T47D (cell line): ENCODE measurements at regions not wholly inside any gene's neighbourhood (a gene's known extent, or its start where the extent isn't known, plus 50 kb on each side); places are given as distances from the start of the nearest gene placed in this dataset.

Experiments
- DNase-seq, 2 experiments: peaks; one replicate each; pipeline versions ENCODE4 v3.0.0 to v3.0.0-alpha.2; 2011 to 2012; ENCODE audit warnings: low read depth in 1 of 2, low spot score in 1 of 2
- JUND ChIP-seq: IDR thresholded peaks from 2 replicates; pipeline ENCODE4 v1.6.1; 2012; ENCODE audit warnings: low read depth
- in situ Hi-C: cut with HindIII; loops from 2 replicates; pipeline ENCODE4 v1.10.0; 2016; ENCODE audit warnings: low sequenced_read_pairs, low pct_unique_long_range_greater_than_20kb

DNA sequence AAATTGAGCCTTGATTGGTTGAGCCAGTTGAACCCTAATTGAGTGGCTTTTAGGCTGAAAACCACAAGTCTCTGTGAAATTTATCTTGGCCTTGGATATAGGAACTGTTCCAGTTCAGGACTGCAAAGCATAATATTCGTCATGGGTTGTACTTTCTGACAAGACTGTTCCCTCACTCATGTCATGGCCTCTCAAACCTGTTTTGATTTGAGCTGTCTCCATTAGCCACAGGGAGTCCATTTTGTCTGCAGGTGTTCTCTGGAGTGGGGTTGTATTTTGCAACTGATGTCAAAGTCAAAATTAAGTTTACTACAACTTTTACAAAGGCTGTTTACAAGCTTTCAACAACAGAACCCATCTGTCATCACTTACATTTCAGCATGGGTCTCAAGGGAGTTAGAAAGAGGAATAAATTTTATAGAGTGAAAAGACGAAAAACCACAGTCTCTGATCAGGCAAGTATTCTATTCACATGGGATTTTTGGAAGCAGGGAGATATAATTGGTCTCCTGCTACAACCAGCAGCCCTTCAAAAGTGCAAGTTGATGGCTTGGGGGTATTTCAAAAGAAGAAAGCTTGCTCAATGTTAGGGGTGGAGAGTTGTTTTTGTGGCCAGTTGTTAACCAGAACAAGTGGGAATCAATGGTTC lies 1716.3 kb downstream of the C4orf33 start:
- no peak for TF ChIP-seq JUND
- no peak for DNase-seq
- in situ Hi-C loops = no loop called here

DNA sequence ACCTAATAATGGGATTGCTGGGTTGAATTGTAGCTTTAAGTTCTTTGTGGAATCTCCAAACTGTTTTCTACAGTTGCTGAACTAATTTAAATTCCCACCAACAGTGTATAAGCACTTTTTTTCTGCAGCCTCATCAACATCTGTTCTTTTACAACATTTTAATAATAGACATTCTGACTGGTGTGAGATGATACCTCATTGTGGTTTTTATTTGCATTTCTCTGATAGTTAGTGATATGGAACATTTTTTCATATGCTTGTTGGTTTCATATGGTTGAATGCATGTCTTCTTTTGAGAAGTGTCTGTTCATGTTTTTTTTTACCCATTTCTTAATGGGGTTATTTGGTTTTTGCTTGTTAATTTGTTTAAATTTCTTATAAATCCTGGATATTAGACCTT lies 1718.9 kb downstream of the C4orf33 start:
- in situ Hi-C loops = no loop called here
- no peak for TF ChIP-seq JUND

DNA sequence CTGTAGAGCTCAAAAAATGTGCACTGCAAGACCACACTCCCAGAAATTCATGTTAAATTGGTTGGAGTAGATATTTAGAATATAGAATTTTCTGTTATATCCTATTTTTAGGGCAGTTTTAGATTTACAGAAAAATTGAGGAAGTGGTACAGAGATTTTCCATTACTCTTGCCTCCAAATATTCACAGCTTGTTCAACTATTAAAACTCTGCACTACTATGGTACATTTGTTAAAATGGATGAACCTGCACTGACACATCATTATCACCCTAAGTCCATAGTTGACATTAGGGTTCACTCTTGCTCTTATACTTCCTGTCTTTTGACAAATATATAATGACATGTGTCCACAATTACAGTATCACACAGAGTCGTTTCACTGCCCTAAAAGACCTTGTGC lies 1724.5 kb downstream of the C4orf33 start:
- TF ChIP-seq JUND = no peak
- in situ Hi-C loops = no loop called here
- DNase-seq = no peak

More for the DNA sequence above, 1718.9 kb downstream of the C4orf33 start:
- DNase-seq = no peak

DNA sequence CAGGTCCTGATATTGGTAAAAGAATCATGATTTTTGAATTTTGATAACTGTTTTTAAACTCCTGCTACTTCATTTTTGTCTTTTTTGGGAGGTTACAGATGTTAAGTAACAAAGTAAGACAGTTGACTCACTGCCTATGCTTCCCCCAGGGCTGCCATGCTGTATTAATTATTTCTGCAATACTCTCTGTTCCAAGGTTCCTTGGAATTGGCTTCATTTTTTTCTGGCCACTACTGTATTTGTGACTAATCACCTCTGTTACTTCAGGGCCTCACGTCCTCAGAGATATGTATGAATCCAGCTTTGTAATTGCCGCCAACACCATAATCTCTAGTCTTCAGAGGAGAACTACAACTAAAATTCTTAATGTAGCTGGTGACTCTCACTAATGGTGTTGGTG lies 1729.3 kb downstream of the C4orf33 start:
- in situ Hi-C loops = no loop called here
- TF ChIP-seq JUND = no peak
- no peak for DNase-seq

DNA sequence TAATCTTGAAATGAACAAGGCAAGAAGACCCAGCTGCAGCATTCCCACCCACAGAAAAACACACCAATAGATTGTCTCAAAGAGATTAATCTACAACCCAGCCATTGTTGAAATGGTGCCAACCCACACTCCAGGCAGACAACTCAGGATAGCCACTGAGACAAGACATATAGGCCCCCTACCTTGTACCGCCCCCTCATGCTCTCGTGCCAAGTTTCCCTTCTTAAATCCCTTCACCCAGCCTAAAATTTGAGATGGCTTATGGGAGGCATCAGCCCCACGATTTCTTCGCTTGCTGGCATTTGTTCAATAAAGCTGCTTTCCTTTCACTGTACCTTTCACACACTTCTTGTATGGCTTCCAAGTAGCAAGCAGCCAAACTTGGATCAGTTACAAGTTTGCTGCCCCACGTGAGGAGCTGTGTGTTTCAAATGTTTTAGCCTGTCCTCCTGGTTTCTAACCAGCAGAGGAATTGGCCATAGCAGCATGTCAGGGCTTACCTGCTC lies 1754.1 kb downstream of the C4orf33 start:
- no peak for TF ChIP-seq JUND
- in situ Hi-C loops = no loop called here
- peak in 1 of 2 experiments; percentile 20 for DNase-seq

DNA sequence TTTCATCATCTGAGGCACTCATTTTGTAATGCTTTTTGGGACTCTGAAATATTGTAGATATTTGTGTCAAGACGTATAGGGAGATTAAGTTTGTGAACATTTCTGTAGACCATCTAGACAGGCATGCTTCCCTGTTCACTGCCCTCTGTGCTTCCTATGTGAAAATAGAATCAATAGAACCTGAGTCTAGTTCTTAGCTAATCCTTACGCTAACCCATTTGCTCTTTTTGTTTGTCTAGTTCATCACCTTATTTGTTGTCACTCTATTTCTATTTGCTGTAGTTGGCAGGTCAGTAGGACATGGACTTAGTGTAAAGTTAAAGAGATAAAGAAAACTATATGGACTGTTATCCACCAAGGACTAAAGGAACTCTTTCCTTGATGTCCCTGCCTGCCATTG lies 1755.2 kb downstream of the C4orf33 start:
- TF ChIP-seq JUND = no peak
- DNase-seq = no peak
- in situ Hi-C loops = no loop called here

DNA sequence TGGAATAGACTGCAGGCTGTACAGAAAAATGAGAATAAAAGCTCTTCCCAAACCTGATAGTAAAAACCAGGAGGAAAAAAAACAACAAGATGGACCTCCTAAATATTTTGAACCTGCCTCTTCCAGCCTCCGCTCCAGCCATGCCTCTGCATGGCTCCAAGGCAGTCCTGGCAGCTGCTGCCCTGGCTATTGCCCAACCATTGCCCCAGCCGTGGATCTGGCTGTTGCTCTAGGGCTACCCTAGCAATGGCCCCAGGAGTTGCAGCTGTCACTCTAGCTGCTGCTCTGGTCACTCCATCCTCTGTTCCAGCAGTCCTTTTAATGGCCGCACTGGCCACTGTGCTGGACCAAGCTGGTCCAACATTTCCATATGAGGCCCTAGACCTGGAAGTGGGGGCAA lies 1756.0 kb downstream of the C4orf33 start:
- in situ Hi-C loops = no loop called here
- DNase-seq = no peak
- no peak for TF ChIP-seq JUND

DNA sequence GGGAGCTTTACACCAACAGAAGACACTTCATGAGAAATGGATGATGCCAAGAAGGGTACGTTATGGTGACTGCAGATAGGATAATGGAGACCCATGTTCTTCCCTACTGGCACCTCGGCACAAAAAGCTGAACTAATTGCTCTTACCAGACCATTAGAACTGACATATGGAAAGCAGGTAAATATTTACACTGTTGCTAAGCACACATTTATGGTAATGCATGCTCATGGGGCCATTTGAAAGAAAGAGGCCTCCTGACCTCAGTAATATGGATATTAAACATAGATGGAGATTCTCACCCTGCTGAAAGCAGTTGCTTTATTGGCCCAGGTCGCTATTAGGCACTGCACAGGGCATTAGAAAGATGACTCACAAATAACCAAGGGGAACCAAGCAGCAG lies 1759.6 kb downstream of the C4orf33 start:
- TF ChIP-seq JUND = no peak
- in situ Hi-C loops = no loop called here
- no peak for DNase-seq

DNA sequence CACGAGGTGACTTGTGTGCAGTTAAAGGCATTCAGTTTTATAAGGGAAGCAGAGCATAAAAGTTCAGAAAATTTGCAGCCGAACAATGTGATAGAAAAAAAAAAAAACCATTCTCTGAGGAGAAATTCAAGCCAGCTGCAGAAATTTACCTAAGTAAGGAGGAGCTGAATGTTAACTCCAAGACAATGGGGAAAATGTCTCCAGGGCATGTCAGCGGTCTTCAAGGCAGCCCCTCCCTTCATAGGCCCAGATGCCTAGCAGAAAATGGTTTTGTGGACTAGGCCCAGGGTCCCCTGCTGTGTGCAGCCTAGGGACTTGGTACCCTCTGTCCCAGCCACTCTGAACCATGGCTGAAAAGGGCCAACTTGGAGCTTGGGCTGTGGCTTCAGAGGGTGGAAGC lies 1764.0 kb downstream of the C4orf33 start:
- DNase-seq = no peak
- in situ Hi-C loops = no loop called here
- no peak for TF ChIP-seq JUND

DNA sequence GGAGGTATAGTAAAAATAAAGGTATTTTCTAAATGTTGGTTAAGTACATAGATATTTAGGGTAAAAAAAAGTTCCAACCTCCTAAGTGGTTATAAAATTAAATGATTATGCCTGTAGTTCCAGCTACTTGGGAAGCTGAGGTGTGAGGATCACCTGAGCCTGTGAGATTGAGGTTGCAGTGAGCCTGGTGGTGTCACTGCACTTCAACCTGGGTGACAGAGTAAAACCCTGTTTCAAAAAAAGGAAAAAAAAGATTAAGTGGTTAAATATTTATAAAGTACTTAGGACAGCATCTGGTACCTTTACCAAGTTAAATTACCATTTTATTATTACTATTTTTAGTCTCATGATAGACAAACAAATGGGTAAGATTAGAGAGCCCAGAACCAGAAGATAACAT lies 1801.0 kb downstream of the C4orf33 start:
- DNase-seq = no peak
- in situ Hi-C loops = no loop called here
- TF ChIP-seq JUND = no peak

DNA sequence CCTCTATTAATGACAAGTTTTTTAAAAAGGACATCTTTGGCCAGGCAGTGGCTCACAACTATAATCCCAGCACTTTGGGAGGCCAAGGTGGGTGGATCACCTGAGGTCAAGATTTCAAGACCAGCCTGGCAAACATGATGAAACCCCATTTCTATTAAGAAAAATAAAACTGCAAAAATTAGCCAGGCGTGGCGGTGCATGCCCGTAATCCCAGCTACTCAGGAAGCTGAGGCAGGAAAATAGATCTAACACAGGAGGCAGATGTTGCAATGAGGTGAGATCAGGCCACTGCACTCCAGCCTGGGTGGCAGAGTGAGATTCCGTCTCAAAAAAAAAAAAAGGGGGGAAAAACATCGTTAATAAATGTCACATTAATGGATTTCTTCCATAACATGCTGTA lies 1805.4 kb downstream of the C4orf33 start:
- in situ Hi-C loops = no loop called here
- DNase-seq = no peak
- no peak for TF ChIP-seq JUND

DNA sequence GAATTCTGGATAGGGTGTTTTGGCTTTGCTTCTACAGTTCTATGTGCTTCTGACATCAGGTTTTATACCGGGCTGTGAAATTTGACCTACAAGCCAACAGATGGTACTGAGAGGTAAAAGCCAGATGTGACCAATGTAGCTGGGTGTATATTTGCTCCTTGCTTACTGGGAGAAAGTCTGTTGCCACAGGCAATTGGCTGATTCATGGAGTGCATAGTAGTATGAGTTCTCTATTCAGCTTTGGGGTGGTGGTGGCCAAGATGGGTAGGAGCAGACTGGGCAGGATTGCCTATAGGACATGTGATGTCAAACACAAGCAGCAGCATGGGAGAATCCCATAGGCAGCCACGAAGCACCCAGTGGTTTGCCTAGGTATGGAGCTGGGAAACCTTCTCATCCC lies 1827.0 kb downstream of the C4orf33 start:
- no peak for DNase-seq
- TF ChIP-seq JUND = no peak
- in situ Hi-C loops = no loop called here

DNA sequence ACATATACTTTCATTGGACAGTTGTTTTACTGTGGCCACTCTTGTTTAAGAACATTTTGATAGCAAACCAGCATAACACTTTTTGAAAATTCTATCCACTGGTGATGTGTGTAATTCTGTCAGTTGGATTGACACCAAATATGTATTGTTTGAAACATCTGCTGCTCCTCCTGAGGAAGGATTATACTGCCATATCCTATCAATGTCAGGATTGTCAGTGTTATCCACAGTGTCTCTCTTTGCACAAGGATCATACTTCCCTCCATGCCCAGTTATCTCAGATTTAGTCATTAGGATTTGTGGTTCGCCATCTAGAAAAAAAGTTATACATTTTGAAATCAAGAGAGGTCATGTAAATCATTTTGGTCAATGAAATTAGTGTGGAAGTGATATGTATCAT lies 1859.6 kb downstream of the C4orf33 start:
- in situ Hi-C loops = no loop called here
- TF ChIP-seq JUND = no peak

DNA sequence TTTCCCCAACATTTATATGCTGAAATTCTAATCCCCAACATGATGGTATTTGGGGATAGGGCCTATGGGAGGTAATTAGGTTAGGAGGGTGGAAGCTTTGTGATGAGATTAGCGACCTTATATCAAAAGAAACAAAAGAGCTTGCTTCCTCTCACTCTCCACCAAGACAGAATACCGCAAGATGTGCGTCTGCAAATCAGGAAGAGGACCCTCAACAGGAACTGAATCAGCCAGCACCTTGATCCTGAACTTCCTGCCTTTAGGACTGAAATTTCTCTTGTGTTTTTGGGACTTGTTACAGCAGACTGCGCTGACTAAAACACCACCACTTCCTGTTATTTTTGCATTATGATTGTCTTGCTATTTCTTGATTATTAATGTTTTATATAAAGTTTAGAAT lies 1889.4 kb downstream of the C4orf33 start:
- DNase-seq = no peak
- TF ChIP-seq JUND = no peak
- in situ Hi-C loops = no loop called here

More for the DNA sequence above, 1859.6 kb downstream of the C4orf33 start:
- DNase-seq = no peak
